ENCODE measurements at regions not wholly inside any gene's neighbourhood (a gene's known extent, or its start where the extent isn't known, plus 50 kb on each side); places are given as distances from the start of the nearest gene placed in this dataset.

DNA sequence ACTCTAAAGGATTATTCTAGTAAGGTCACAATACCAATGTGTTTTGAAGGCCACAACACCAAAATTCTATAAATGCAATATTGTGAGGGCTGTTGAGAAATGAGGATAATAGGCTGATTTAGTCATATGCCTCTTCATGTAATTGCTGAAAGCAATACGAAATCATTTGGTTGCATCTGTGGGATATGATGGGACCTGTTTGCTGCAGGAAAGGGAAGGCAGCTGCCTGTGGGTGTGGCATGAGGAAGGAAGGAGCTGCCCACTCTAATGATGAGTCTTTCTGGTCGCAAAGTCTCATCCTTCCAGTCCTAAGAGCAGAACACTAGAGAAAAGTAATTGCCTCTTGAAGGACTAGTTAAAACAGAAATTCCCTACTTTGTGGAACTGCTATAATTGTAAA, 245.3 kb upstream of the ZPLD1 start:
- TF ChIP-seq, protein P1, sequence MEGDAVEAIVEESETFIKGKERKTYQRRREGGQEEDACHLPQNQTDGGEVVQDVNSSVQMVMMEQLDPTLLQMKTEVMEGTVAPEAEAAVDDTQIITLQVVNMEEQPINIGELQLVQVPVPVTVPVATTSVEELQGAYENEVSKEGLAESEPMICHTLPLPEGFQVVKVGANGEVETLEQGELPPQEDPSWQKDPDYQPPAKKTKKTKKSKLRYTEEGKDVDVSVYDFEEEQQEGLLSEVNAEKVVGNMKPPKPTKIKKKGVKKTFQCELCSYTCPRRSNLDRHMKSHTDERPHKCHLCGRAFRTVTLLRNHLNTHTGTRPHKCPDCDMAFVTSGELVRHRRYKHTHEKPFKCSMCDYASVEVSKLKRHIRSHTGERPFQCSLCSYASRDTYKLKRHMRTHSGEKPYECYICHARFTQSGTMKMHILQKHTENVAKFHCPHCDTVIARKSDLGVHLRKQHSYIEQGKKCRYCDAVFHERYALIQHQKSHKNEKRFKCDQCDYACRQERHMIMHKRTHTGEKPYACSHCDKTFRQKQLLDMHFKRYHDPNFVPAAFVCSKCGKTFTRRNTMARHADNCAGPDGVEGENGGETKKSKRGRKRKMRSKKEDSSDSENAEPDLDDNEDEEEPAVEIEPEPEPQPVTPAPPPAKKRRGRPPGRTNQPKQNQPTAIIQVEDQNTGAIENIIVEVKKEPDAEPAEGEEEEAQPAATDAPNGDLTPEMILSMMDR (IDR thresholded peaks at IDR 0.05): no peak
- no peak for TF ChIP-seq POLR2A (IDR thresholded peaks at IDR 0.05)
